Coronary artery (tissue), 2 donors: ENCODE measurements at regions not wholly inside any gene's neighbourhood (a gene's known extent, or its start where the extent isn't known, plus 50 kb on each side); places are given as distances from the start of the nearest gene placed in this dataset.
"Not testable (repeated sequence)": the region's sequence is repeated elsewhere in the genome, so short reads cannot be mapped to it uniquely, and the experiment has no call there.

Source experiments
- DNase-seq: peaks from one replicate; pipeline ENCODE4 v3.0.0-alpha.2; 2017; ENCODE audit warnings: low spot score
- H3K27ac ChIP-seq, 2 donors: fragments of 200-600 bp; sonication (generic); one replicate each; pipeline ENCODE4 v1.5.1; 2016 to 2019
- H3K4me3 ChIP-seq: fragments of 200-600 bp; sonication (generic); 2 replicates; pipeline ENCODE4 v1.5.1; 2016; ENCODE audit warnings: mild to moderate bottlenecking, moderate library complexity
- CTCF ChIP-seq: fragments of 200-600 bp; sonication (generic); IDR thresholded peaks from one replicate; pipeline ENCODE4 v1.5.1; 2019; ENCODE audit warnings: antibody characterized with exemption

DNA sequence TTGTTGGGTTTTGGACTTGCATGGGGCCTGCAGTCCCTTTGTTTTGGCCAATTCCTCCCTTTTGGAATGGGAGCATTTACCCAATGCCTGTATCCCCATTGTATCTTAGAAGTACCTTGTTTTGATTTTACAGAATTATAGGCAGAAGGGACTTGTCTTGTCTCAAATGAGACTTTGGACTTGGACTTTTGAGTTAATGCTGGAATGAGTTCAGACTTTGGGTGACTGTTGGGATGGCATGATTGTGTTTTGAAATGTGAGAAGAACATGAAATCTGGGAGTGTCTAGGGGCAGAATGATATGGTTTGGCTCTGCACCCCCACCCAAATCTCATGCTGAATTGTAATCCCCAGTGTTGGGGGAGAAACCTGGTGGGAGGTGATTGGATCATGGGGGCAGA is 76.8 kb upstream of the MKI67 start:
- H3K4me3 ChIP-seq = no peak overlapping the region
- DNase-seq = no peak
- no peak for TF ChIP-seq CTCF
- H3K27ac ChIP-seq = no peak overlapping the region

GRCh38 chr10:128205591-128205990 is 79.4 kb upstream of the MKI67 start:
- not testable (repeated sequence) for H3K27ac ChIP-seq, DNase-seq, H3K4me3 ChIP-seq

DNA sequence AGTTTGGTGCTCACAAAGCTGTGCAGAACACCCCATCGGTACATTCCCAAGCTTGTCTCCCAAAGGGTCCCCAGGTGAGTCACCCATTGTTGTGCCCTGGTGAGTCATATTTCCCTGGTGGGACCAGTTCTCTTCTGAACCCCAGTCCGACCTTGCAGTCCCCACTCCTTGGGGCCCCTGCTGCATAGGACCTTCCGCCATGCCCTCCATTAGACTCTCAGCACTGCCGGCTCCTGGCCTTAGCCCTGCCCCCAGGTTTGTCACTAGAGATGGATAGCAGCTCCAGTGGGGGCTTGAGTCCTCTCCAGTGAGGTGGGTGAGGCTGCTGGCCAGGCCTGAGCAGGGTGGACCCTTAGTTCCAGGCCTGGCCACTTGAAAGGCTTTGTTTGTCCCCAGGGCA is 80.5 kb upstream of the MKI67 start:
- no peak for TF ChIP-seq CTCF
- Histone ChIP-seq H3K27ac (no peak overlapping the region), H3K4me3 (no peak overlapping the region)
- DNase-seq = no peak

DNA sequence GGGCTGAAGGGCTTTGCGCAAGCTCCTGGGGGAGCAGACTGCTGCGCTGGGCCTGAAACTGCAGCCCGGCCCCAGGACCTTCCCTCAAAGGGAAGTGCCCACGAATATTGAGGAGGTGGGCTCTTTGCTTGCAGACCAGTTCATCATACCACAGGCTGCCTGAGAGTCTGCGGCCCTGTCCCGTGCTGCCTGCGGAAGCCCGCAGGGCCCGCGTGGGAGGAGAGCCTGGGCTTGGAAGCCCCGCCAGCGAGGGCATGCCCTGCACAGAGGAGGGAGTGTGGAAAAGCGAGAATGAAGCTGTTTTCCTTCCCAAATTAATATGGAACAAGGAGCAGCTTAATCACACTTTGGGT is 83.6 kb upstream of the MKI67 start:
- no peak overlapping the region for H3K27ac ChIP-seq
- no peak for DNase-seq
- H3K4me3 ChIP-seq = peak overlapping the region; percentile 73
- no peak for TF ChIP-seq CTCF

- peak overlapping the region in 1 of 2 donors; percentile 64 for H3K27ac ChIP-seq
- peak; percentile 73 for TF ChIP-seq CTCF
- H3K4me3 ChIP-seq = peak overlapping the region; percentile 73
- DNase-seq = no peak
Measured at GRCh38 chr10:128210215-128211063, 84.2 kb upstream of the MKI67 start.

DNA sequence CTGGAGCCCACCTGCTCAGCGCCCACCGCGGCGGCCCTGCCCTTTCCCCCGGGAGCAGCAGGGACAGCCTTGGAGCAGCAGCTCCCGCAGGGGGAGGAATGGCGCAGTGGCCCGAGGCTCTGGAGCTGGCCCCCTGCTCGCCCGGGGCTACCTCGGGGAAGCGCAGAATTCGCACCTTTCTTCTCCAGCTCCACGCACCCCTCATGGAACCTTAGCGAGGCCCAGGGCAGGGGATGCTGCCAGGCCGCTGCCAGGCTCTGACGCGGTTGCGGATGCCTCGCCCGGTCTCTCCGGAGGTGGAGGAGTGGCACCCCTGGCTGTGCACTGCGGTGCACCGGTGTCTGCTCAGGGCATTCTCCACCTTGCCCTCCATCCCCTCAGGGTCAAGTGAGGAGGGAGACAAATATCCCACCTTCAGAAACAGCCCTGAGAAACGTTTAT is 84.9 kb upstream of the MKI67 start:
- no peak for DNase-seq
- TF ChIP-seq CTCF = no peak
- Histone ChIP-seq H3K4me3 (peak overlapping the region; percentile 73), H3K27ac (no peak overlapping the region)

GRCh38 chr10:128211953-128212727 is 85.9 kb upstream of the MKI67 start:
- Histone ChIP-seq H3K4me3 (peak overlapping the region; percentile 57), H3K27ac (no peak overlapping the region)
- no peak for DNase-seq
- TF ChIP-seq CTCF = peak; percentile 84
